ENCODE measurements at regions not wholly inside any gene's neighbourhood (a gene's known extent, or its start where the extent isn't known, plus 50 kb on each side); places are given as distances from the start of the nearest gene placed in this dataset.

DNA sequence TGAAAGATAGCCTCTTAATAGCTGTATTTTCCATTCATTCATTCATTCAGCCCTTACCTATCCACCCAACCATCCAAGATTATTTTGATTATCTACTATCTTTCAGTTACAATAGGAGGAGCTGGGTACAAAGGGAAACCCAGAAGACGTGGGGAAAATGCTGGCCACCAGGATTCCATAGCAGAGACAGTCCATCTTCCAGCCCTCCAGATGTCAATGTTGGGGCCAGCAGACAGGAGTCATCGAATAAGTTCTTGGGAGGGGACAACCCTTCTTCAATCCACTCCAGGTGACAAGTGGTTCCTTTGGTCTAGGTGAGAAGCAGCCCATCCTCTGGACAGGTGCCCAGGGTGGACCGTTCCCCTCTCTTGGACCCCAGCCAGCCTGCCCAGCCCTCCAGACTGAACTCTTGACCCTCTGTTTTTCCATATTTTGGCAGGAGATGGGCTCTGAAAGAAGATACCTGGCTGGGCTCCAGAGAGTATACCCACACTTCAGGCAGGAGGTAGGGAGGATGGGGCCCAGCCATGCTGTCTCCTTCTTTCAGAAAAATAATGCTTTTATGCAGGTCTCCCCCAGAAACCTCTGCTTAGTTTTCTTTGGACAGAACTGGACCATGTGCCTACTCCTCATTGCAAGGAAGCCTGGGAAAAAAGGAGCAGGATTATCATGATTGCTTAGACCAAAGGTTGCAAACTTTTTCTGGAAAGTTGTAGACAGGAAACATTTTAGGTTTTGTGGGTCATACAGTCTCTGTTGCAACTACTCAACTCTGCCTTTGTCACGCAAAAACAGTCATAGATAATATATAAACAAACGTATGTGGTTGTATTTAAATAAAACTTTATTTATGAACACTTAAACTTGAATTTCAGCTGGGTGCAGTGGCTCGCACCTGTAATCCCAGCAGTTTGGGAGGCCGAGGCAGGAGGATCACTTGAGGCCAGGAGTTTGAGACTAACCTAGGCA, 95.5 kb upstream of the SMNDC1 start:
- no peaks in the 10 kb centered on the region for H3K9me3 ChIP-seq
- no peaks in the 10 kb centered on the region for H3K27me3 ChIP-seq
- ATAC-seq (no peak), DNase-seq (no peak)
- intact Hi-C loops (cut with DNase I), result loop anchor here in 1 of 10 donors (10.0 kb wide), 1 partner anchor 95 kb away; the partner anchor contains the start of gene DUSP5
- TF ChIP-seq, protein P1, sequence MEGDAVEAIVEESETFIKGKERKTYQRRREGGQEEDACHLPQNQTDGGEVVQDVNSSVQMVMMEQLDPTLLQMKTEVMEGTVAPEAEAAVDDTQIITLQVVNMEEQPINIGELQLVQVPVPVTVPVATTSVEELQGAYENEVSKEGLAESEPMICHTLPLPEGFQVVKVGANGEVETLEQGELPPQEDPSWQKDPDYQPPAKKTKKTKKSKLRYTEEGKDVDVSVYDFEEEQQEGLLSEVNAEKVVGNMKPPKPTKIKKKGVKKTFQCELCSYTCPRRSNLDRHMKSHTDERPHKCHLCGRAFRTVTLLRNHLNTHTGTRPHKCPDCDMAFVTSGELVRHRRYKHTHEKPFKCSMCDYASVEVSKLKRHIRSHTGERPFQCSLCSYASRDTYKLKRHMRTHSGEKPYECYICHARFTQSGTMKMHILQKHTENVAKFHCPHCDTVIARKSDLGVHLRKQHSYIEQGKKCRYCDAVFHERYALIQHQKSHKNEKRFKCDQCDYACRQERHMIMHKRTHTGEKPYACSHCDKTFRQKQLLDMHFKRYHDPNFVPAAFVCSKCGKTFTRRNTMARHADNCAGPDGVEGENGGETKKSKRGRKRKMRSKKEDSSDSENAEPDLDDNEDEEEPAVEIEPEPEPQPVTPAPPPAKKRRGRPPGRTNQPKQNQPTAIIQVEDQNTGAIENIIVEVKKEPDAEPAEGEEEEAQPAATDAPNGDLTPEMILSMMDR (IDR thresholded peaks at IDR 0.05), result no peak
- H3K4me1 ChIP-seq, result peaks cover 0 to 41% (median 15%) of the 10 kb centered on the region in 9 donors
- no peak overlapping the region for H3K4me3 ChIP-seq
- H3K27ac ChIP-seq, result no peak overlapping the region
- no peaks in the 10 kb centered on the region for H3K36me3 ChIP-seq
- WGBS, 2 donors, result 80 to 83% methylated on average over 7 of the region's 7 CpGs

DNA sequence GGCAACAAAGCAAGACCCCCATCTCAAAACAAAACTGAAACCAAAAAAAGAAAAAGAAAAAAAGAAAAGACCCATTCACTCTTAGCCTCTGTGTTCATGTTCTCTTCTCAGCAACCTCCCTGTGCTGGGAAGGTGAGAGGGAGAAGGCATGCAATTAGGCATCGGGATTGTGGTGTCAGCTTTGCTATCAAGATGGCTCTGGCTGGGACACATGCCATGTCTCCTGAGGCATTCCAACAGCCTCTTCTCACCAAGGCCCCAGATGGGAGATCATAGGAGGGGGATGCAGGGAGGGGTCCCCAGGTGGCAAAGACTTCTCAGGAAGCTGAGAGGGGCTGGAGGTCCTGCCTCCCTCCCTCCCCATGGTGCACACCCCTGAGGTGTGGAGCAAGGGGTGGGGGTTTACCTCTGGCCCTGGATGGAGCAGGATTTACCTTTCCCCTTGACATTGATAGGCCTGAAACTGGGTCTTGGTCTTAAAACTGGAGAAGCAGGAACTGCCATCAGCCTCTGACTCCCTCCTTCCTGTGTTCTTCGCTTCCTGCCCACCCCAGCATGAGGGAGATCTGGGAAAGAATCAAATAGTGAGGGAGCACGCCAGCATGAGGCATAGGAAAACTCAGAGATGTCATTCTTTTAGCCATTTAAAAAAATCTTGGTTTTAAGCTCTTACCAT, 96.2 kb upstream of the DUSP5 start:
- H3K27ac ChIP-seq, result peak overlapping the region in 1 of 10 donors; percentile 6
- H3K4me3 ChIP-seq, result no peak overlapping the region
- no peaks in the 10 kb centered on the region for H3K9me3 ChIP-seq
- intact Hi-C loops (cut with DNase I), result no loop called here
- TF ChIP-seq, protein P1 (IDR thresholded peaks at IDR 0.05), result no peak
- WGBS, 2 donors, result 66 to 70% methylated on average over 3 of the region's 3 CpGs
- no peaks in the 10 kb centered on the region for H3K36me3 ChIP-seq
- no peaks in the 10 kb centered on the region for H3K27me3 ChIP-seq
- peaks cover 0 to 31% (median 6%) of the 10 kb centered on the region in 9 donors for H3K4me1 ChIP-seq
- DNase-seq (no peak), ATAC-seq (peak in 1 of 8 donors; percentile 18)

DNA sequence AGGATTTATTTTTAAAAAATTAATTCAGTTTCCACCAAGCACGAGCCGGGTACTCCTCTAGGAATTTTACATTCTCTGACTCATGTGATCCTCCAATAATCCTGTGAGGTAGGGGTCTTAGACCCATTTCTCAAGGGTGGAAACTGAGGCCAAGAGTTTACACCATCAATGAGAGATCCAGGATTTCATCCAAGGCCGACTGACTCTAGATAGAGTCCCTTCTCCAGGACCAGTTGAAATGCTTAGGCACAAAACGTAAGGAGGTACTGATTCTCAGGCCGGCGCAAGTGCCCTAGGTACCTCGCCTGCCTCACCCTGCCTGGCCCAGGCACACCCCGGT, 95.7 kb upstream of the DUSP5 start:
- peaks cover 0 to 31% (median 6%) of the 10 kb centered on the region in 9 donors for H3K4me1 ChIP-seq
- WGBS, 2 donors, result 90 to 93% methylated on average over 8 of the region's 8 CpGs
- TF ChIP-seq, protein P1 (IDR thresholded peaks at IDR 0.05), result no peak
- ATAC-seq, result no peak
- intact Hi-C loops (cut with DNase I), result no loop called here
- no peak overlapping the region for H3K4me3 ChIP-seq
- H3K36me3 ChIP-seq, result no peaks in the 10 kb centered on the region
- DNase-seq, result no peak
- no peaks in the 10 kb centered on the region for H3K27me3 ChIP-seq
- no peak overlapping the region for H3K27ac ChIP-seq
- no peaks in the 10 kb centered on the region for H3K9me3 ChIP-seq

DNA sequence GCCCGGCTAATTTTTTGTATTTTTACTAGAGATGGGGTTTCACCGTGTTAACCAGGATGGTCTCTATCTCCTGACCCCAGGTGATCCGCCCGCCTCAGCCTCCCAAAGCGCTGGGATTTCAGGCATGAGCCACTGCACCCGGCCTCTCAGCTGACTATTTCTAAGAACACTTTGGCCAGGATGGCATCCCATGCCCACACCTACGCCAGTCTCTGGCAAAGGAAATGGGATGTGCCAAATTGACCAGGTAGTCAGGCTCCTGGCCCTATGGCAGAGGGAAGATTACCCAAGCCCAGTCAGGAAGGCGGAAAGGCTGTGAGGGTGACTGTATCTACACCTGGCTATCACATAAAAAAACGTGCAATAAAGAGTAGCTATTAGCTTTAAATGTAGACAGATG, 94.1 kb upstream of the DUSP5 start:
- 95 to 96% methylated on average over 9 of the region's 9 CpGs for WGBS, 2 donors
- H3K4me1 ChIP-seq, result peaks cover 0 to 26% (median 6%) of the 10 kb centered on the region in 9 donors
- intact Hi-C loops (cut with DNase I), result no loop called here
- TF ChIP-seq, protein P1 (IDR thresholded peaks at IDR 0.05), result no peak
- DNase-seq (no peak), ATAC-seq (no peak)
- no peak overlapping the region for H3K4me3 ChIP-seq
- H3K27ac ChIP-seq, result no peak overlapping the region
- no peaks in the 10 kb centered on the region for H3K9me3 ChIP-seq
- no peaks in the 10 kb centered on the region for H3K36me3 ChIP-seq
- no peaks in the 10 kb centered on the region for H3K27me3 ChIP-seq

Measured in heart right ventricle (tissue), 16 donors.